ENCODE measurements at regions not wholly inside any gene's neighbourhood (a gene's known extent, or its start where the extent isn't known, plus 50 kb on each side); places are given as distances from the start of the nearest gene placed in this dataset.

DNA sequence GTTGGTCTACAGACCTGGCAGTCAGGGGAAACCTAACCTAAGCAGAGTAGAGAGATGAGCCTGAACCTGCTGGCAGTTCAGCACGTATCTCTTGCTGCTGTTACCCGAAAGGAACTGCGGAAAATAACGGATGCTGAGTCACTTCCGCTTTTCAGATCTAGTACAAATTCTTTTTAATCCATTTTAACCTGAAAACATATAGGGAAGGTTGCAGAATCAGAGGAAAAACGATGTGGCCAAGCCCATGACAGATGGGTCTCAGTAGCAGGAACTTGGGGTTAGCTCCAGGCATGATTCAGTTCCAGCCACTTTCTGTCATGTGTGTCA lies 120.7 kb upstream of the ADRA1D start:
- Histone ChIP-seq H4K20me1 (ENCODE audit: low read depth, low read length) (no peaks in the 10 kb centered on the region), H3K9me2 (replicated peaks; ENCODE audit: insufficient read depth, low read length) (no peaks in the 10 kb centered on the region), H3K4me3 (ENCODE audit: insufficient read depth, low read length, poor library complexity, severe bottlenecking) (no peak overlapping the region), H3K36me3 (ENCODE audit: low read length) (no peaks in the 10 kb centered on the region), H3F3A (ENCODE audit: insufficient read depth) (no peaks in the 10 kb centered on the region), H3K9ac (ENCODE audit: low read length) (no peak overlapping the region), H3K27ac (ENCODE audit: low read depth, low read length) (no peak overlapping the region), H3K4me2 (ENCODE audit: low read depth, low read length, poor library complexity, severe bottlenecking) (no peak overlapping the region), H3K27me3 (ENCODE audit: low read length) (no peaks in the 10 kb centered on the region), H3K9me3 (ENCODE audit: insufficient read depth, low read length) (no peaks in the 10 kb centered on the region), H3K79me2 (ENCODE audit: insufficient read depth, low read length) (no peaks in the 10 kb centered on the region), H2AFZ (ENCODE audit: low read depth, low read length, severe bottlenecking) (no peak overlapping the region)
- TF ChIP-seq, protein P1, sequence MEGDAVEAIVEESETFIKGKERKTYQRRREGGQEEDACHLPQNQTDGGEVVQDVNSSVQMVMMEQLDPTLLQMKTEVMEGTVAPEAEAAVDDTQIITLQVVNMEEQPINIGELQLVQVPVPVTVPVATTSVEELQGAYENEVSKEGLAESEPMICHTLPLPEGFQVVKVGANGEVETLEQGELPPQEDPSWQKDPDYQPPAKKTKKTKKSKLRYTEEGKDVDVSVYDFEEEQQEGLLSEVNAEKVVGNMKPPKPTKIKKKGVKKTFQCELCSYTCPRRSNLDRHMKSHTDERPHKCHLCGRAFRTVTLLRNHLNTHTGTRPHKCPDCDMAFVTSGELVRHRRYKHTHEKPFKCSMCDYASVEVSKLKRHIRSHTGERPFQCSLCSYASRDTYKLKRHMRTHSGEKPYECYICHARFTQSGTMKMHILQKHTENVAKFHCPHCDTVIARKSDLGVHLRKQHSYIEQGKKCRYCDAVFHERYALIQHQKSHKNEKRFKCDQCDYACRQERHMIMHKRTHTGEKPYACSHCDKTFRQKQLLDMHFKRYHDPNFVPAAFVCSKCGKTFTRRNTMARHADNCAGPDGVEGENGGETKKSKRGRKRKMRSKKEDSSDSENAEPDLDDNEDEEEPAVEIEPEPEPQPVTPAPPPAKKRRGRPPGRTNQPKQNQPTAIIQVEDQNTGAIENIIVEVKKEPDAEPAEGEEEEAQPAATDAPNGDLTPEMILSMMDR (IDR thresholded peaks at IDR 0.05; ENCODE audit: insufficient read depth, low read length, poor library complexity, severe bottlenecking) = no peak
- no peak for TF ChIP-seq EZH2phosphoT487 (conservative IDR thresholded peaks at IDR 0.05; ENCODE audit: low read length)

DNA sequence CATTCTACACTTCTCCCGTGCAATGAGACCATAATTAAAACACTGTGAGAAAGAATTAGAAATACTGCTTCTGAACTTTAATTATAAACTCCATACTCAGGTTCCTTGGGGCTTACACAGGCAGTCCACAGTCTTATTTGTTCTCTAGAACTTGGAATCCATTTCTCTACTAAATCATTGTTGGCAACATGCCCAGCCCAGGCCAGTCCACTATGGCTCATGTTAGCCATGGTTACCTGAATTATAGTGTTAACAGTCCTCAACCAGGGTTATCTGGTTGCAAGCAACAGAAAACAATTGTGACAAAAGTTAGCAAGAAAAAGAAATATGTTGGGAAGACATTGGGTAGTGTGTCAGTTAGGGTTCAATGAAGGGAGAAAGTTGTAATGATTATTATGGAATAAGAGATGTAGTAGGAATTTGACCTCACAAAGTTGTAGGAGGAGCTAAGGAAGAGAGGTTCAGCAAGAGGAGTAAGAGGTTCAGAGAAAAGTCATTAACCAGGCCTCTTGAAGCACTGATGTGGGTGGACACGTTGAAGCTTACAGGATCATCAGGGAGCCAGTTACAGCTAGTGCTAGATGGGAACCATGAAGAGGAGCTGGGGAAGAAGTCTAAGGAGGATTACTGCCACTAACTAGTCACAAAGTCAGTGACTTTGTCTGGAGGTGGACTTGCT lies 120.2 kb upstream of the ADRA1D start:
- H3K4me3 ChIP-seq (ENCODE audit: insufficient read depth, low read length, poor library complexity, severe bottlenecking) = no peak overlapping the region
- H2AFZ ChIP-seq (ENCODE audit: low read depth, low read length, severe bottlenecking) = no peak overlapping the region
- H3K36me3 ChIP-seq (ENCODE audit: low read length) = no peaks in the 10 kb centered on the region
- H3F3A ChIP-seq (ENCODE audit: insufficient read depth) = no peaks in the 10 kb centered on the region
- no peaks in the 10 kb centered on the region for H4K20me1 ChIP-seq (ENCODE audit: low read depth, low read length)
- no peak overlapping the region for H3K4me2 ChIP-seq (ENCODE audit: low read depth, low read length, poor library complexity, severe bottlenecking)
- H3K79me2 ChIP-seq (ENCODE audit: insufficient read depth, low read length) = no peaks in the 10 kb centered on the region
- H3K9me3 ChIP-seq (ENCODE audit: insufficient read depth, low read length) = no peaks in the 10 kb centered on the region
- H3K27ac ChIP-seq (ENCODE audit: low read depth, low read length) = no peak overlapping the region
- H3K9me2 ChIP-seq (replicated peaks; ENCODE audit: insufficient read depth, low read length) = no peaks in the 10 kb centered on the region
- H3K9ac ChIP-seq (ENCODE audit: low read length) = no peak overlapping the region
- no peak for TF ChIP-seq EZH2phosphoT487 (conservative IDR thresholded peaks at IDR 0.05; ENCODE audit: low read length)
- TF ChIP-seq, protein P1 (IDR thresholded peaks at IDR 0.05; ENCODE audit: insufficient read depth, low read length, poor library complexity, severe bottlenecking) = no peak
- H3K27me3 ChIP-seq (ENCODE audit: low read length) = no peaks in the 10 kb centered on the region

DNA sequence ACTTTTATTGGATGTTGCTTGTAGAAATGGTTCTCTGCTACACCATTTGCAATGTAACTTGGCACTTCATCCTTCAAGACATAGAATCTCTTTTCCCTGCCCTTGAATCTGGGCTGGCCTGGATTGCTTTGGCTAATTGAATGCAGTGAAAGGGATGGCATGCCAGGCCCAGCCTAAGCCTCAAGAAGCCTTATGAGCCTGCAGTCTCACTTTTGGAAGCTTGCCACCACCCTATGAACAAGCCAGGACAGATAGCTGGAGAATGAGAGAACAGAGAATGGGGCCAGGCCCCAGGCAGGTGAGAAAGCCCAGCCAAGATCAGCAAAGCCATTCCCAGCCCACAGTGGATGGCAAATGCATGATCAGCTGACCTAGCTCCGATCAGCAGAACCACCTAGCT lies 117.0 kb upstream of the ADRA1D start:
- H2AFZ ChIP-seq (ENCODE audit: low read depth, low read length, severe bottlenecking) = no peak overlapping the region
- H3K79me2 ChIP-seq (ENCODE audit: insufficient read depth, low read length) = no peaks in the 10 kb centered on the region
- H3K4me3 ChIP-seq (ENCODE audit: insufficient read depth, low read length, poor library complexity, severe bottlenecking) = no peak overlapping the region
- H3K9me2 ChIP-seq (replicated peaks; ENCODE audit: insufficient read depth, low read length) = no peaks in the 10 kb centered on the region
- TF ChIP-seq, protein P1 (IDR thresholded peaks at IDR 0.05; ENCODE audit: insufficient read depth, low read length, poor library complexity, severe bottlenecking) = no peak
- no peak for TF ChIP-seq EZH2phosphoT487 (conservative IDR thresholded peaks at IDR 0.05; ENCODE audit: low read length)
- H3K27ac ChIP-seq (ENCODE audit: low read depth, low read length) = no peak overlapping the region
- H3F3A ChIP-seq (ENCODE audit: insufficient read depth) = no peaks in the 10 kb centered on the region
- no peaks in the 10 kb centered on the region for H3K36me3 ChIP-seq (ENCODE audit: low read length)
- no peaks in the 10 kb centered on the region for H3K27me3 ChIP-seq (ENCODE audit: low read length)
- no peak overlapping the region for H3K4me2 ChIP-seq (ENCODE audit: low read depth, low read length, poor library complexity, severe bottlenecking)
- no peaks in the 10 kb centered on the region for H3K9me3 ChIP-seq (ENCODE audit: insufficient read depth, low read length)
- no peaks in the 10 kb centered on the region for H4K20me1 ChIP-seq (ENCODE audit: low read depth, low read length)
- H3K9ac ChIP-seq (ENCODE audit: low read length) = no peak overlapping the region

Data from SU-DHL-6 (cell line).